ENCODE measurements at regions not wholly inside any gene's neighbourhood (a gene's known extent, or its start where the extent isn't known, plus 50 kb on each side); places are given as distances from the start of the nearest gene placed in this dataset.

GRCh38 chr2:21416226-21416625, 292.5 kb downstream of the TDRD15 start:
- peak overlapping the region; percentile 91 for H3K4ac ChIP-seq (ENCODE audit: low read depth, low read length)
- H3K79me1 ChIP-seq (ENCODE audit: low read depth in 1 of 2, low read length in 2 of 2): no peaks in the 10 kb centered on the region
- peak overlapping the region; percentile 94 for H4K5ac ChIP-seq (ENCODE audit: low read depth, low read length)
- H3K9me1 ChIP-seq (ENCODE audit: insufficient read depth, low read length): peaks cover 7% of the 10 kb centered on the region
- intact Hi-C loops (cut with micrococcal nuclease) (no loop called here), dilution Hi-C loops (cut with HindIII; ENCODE audit: low sequenced_read_pairs, unreplicated experiment) (no loop called here), in situ Hi-C loops (cut with MboI; ENCODE audit: low sequenced_read_pairs) (no loop called here)
- H3K4me2 ChIP-seq (ENCODE audit: low read depth, low read length): peak overlapping the region; percentile 51; the same call in 1 of the 2 replicates
- peak overlapping the region; percentile 44 for H3K56ac ChIP-seq (ENCODE audit: extremely low read depth, insufficient read depth, low read length)
- peak overlapping the region; percentile 89; the same call in 1 of the 3 replicates for H2BK15ac ChIP-seq (ENCODE audit: low read depth, low read length)
- peak overlapping the region; percentile 90 for H3K14ac ChIP-seq (replicated peaks; ENCODE audit: low read depth, low read length)
- peak overlapping the region; percentile 20 to 77; a peak in 3 of 4 replicates for H4K8ac ChIP-seq (ENCODE audit: low read depth in 2 of 2, low read length in 2 of 2)
- H3K9ac ChIP-seq (ENCODE audit: low read depth, low read length): no peak overlapping the region
- DNase-seq (peak; percentile 54), ATAC-seq (ENCODE audit: low read depth) (no peak)
- H3K36me3 ChIP-seq (ENCODE audit: control insufficient read depth, insufficient read depth, low read length): no peaks in the 10 kb centered on the region
- peak overlapping the region; percentile 92 for H4K91ac ChIP-seq (ENCODE audit: insufficient read depth, low read depth, low read length)
- no peaks in the 10 kb centered on the region for H4K20me1 ChIP-seq (ENCODE audit: insufficient read depth, low read length)
- H2BK120ac ChIP-seq (ENCODE audit: low read depth, low read length): peak overlapping the region; percentile 95
- H2AK9ac ChIP-seq (replicated peaks; ENCODE audit: low read depth, low read length, poor library complexity): no peak overlapping the region
- no peak overlapping the region for H2AFZ ChIP-seq (replicated peaks; ENCODE audit: low read length, poor library complexity)
- peaks cover 13% of the 10 kb centered on the region for H3K4me1 ChIP-seq (ENCODE audit: control insufficient read depth, insufficient read depth, low read length)
- H2BK20ac ChIP-seq (ENCODE audit: low read depth, low read length): peak overlapping the region; percentile 94
- H3K23ac ChIP-seq (ENCODE audit: low read depth, low read length): peak overlapping the region; percentile 84
- BruUV-seq (replicated peaks): no TSS peak
- H3K9me3 ChIP-seq (ENCODE audit: control insufficient read depth, insufficient read depth, low read length): no peaks in the 10 kb centered on the region
- peak overlapping the region; percentile 53 for H3K27ac ChIP-seq (ENCODE audit: insufficient read depth, low read length)
- POLR2A ChIA-PET (ENCODE audit: unreplicated experiment): no interaction called here
- CTCF ChIA-PET: no interaction called here
- H3K27me3 ChIP-seq (ENCODE audit: control insufficient read depth, insufficient read depth, low read length): no peaks in the 10 kb centered on the region
- H3K4me3 ChIP-seq (ENCODE audit: insufficient read depth, low read depth, low read length): no peak overlapping the region
- H2BK5ac ChIP-seq (ENCODE audit: low read depth, low read length, poor library complexity, severe bottlenecking): peak overlapping the region; percentile 66
- peak overlapping the region; percentile 37; the same call in 1 of the 2 replicates for H2AK5ac ChIP-seq (ENCODE audit: low read depth, low read length)
- TF ChIP-seq MXI1 (IDR thresholded peaks at IDR 0.05; ENCODE audit: borderline replicate concordance, low read depth, low read length) (no peak), NFE2L2 (IDR thresholded peaks at IDR 0.05; ENCODE audit: low read depth, low read length) (no peak), RAD21 (IDR thresholded peaks at IDR 0.05; ENCODE audit: low read length) (no peak), RCOR1 (IDR thresholded peaks at IDR 0.05; ENCODE audit: insufficient replicate concordance, low read length) (no peak), SMC3 (IDR thresholded peaks at IDR 0.05; ENCODE audit: low read depth, low read length) (no peak), CEBPB (IDR thresholded peaks at IDR 0.05; ENCODE audit: low read depth, low read length) (no peak), FOS (IDR thresholded peaks at IDR 0.05; ENCODE audit: low read depth, low read length) (no peak), CTCF (conservative IDR thresholded peaks at IDR 0.05; ENCODE audit: low read depth, low read length) (no peak), CHD1 (IDR thresholded peaks at IDR 0.05; ENCODE audit: low read depth, low read length) (no peak), MAZ (IDR thresholded peaks at IDR 0.05; ENCODE audit: borderline replicate concordance, low read depth, low read length) (no peak), ELK1 (IDR thresholded peaks at IDR 0.05; ENCODE audit: borderline replicate concordance, low read depth, low read length) (no peak), POLR2A (IDR thresholded peaks at IDR 0.05; ENCODE audit: low read depth, low read length) (no peak), RFX5 (IDR thresholded peaks at IDR 0.05; ENCODE audit: low read depth, low read length) (no peak), BHLHE40 (IDR thresholded peaks at IDR 0.05; ENCODE audit: low read depth, low read length) (no peak), MAFK (IDR thresholded peaks at IDR 0.05; ENCODE audit: low read depth, low read length) (no peak)
- TF ChIP-seq, protein P1, sequence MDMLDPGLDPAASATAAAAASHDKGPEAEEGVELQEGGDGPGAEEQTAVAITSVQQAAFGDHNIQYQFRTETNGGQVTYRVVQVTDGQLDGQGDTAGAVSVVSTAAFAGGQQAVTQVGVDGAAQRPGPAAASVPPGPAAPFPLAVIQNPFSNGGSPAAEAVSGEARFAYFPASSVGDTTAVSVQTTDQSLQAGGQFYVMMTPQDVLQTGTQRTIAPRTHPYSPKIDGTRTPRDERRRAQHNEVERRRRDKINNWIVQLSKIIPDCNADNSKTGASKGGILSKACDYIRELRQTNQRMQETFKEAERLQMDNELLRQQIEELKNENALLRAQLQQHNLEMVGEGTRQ (IDR thresholded peaks at IDR 0.05; ENCODE audit: low read depth, low read length): no peak
- peak overlapping the region; percentile 88; the same call in 1 of the 2 replicates for H3K18ac ChIP-seq (ENCODE audit: low read depth, low read length)

All from IMR-90 (cell line).